GM19025 (cell line): ENCODE measurements at regions not wholly inside any gene's neighbourhood (a gene's known extent, or its start where the extent isn't known, plus 50 kb on each side); places are given as distances from the start of the nearest gene placed in this dataset.

Experiments used
- ATAC-seq: cut with Tn5 transposase; IDR thresholded peaks from one replicate; pipeline ENCODE4 v1.9.1; 2021; ENCODE audit warnings: mild to moderate bottlenecking, low read depth, moderate library complexity; ENCODE audit not compliant: unreplicated experiment

DNA sequence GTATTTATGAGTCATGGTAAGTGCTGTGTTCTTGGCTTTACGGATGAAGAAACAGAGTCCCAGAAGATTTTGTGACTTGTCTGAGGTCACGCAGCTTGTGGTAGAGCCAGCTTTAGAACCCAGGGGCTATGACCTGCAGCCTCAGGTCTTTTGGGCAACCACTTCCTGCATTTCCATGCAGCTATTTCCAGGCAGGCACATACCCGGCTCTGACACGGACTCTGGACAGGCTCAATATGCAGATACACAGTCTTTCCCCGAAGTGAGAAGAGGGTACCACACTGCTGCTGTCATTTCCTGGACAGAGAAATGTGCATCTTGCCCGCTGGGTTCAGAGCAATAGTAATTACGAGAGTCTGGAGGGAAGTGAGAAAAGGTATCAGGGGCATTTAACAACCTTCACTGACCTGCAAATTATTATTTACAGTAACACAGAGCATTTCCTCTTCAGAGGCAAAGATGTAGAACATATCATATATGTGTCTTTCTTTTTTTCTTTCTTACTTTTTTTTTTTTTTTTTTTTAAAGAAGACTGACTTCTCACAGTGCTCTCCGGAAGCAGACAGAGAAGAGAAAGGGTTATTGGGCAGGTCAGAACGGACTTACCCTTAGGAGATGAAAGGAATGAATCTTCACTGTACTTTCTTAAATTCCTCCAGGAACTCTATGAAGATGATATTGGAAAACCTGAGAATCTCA lies 185.1 kb downstream of the CLIC5 start:
- peak; percentile 96 for ATAC-seq

- no peak for ATAC-seq
These were observed 185.8 kb downstream of the CLIC5 start for GRCh38 chr6:45829873-45830272.

DNA sequence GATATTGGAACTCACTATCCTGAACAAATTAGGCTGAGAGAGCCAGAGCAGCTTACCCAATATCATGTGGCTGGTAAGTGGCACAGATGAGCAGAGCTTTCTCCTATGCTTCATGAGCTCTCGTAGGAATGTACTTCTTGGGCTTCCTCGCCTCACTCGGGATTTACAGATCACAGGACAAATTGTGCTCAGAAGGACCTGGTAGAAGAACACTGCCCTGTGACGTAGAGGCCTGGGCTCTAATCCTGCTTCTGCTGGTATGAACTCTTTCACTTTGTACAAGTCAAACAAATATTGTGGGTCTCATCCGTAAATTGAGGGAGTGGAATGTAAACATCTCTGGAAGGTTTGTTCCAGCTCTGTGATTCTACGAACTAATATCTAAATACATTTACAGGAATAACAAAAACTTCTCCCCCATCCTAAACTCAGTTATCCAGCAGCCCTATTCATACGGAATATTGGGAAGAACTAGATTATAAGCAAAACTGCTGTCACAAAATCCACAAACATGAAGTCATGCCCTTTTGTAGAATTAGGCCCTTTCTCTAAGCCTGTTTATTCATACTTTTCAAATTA lies 187.6 kb downstream of the CLIC5 start:
- no peak for ATAC-seq

DNA sequence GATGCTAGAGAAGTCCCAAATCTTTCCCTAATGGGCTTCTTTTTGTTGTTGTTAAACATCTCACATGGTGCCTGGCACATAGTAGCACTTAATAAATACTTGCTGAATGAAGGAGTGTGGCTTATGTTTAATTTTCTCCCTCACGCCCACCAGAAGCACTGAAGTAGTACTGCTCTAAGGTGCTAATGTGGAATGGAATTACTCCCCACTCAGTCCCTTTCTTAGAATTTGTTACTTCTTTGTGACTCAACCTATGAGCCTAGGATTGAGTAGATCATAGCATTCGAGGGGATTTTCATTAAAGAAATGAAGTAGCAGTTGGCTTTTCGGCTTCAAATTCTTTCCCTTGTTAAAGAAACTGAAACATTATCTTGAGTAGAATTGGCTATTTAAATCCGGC lies 192.8 kb downstream of the CLIC5 start:
- ATAC-seq: no peak

DNA sequence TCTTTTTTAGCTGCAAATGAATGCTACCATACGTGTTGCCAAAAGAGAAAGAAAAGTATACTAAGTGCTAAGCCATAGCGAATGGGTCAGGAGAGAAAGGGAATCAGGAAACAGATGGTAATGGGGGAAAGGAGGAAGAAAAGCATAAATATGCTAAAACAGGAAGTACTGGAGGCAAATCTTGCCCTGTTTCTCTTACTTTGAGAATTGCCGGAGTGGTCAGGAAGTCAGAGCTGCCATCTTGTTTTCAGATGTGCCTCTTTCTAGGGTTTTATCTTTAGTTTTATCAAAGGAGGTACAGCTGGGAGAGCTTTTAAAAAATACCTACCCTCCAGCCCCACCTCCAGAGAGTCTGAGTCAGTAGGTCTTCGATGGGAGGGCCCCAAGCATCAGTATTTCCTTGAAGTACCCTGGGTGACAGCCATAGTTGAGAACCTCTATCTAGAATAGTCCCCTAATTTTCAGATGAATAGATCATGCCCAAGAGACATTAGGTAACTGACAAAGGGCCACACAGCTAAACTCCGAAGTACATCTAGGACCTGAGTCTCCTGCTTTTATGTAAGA lies 193.3 kb downstream of the CLIC5 start:
- no peak for ATAC-seq

- no peak for ATAC-seq
These were observed 197.0 kb downstream of the CLIC5 start for GRCh38 chr6:45818655-45819054.

DNA sequence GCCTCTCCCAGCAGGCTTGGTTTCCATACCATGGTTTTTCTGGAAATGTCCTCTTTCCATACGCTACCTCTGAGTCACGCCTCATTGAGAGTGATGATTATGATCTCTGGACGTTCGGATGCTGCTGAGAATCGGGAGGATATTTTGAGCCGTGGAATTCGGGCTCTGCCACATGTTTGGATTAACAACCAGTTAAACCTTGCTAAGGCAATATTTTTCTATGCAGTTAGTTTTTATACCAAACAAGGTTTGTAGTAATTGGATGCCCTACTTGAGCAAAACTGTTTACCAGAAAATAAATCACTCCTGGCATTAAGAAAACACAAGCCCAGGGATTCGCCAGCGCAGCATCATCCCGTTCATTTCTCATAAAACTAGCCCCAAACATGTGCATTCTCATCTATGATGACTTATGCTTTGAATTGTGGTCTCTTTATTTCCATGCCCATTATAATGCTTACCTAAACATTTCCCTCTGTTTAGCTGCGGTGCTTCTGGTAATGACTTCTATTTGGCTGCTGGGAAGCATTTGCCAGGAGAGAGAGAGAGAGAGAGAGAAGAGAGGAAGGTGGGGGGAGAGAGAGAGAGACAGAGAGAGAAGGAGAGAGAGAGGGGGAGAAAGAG lies 198.9 kb downstream of the CLIC5 start:
- no peak for ATAC-seq

DNA sequence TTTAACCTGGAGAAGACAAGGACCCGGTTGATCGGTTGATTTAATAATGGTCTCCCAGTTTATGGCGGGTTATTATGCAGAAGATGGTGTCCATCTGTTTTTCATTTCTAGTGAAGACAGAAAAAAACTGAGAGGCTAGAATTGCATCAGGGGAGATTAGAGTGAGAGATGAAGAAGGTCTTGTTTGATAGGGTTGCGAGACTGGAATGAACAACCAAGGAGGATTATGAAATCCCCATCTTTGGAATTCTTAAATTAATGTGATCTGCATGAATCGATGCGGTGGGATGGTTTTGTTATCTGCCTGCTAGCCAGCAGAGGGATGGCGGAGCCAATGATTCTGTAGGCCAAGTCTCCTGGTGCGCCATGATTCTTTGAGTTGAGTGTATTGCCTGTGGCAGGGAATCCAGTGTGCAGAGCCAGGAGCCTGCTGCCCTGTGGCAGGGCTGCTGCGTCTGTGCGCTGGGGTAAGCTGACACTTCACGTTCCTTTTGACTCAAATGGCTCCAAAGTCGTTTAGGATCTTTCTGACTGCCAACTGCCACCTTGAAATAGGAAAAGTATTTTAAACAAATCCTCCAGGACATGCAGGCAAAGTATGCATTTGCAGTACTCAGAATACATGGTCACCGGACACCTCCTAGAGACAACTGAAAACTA lies 200.1 kb downstream of the CLIC5 start:
- no peak for ATAC-seq

DNA sequence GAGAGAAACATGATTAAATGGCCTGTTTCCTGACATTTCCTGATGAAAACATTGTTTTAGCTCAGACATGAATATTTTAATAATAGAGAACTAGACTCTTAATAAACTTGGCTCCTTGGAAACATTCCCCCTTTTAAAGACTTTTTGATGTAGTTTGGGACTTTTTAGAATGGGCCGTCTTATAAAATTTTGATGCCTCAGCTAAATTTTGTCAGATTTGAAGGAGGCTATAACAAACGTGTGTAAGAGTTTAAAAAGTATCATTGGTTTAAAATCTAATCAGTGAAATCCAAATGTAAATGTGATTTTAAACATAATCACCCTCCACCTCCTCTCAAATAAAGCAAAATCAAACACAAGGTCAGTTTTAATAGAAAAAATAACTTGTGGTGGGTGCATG lies 200.9 kb downstream of the CLIC5 start:
- ATAC-seq: no peak

GRCh38 chr6:45813943-45814342 lies 201.7 kb downstream of the CLIC5 start:
- no peak for ATAC-seq

- ATAC-seq: no peak
These were observed 202.7 kb downstream of the CLIC5 start for GRCh38 chr6:45812922-45813321.

- ATAC-seq: peak; percentile 49
These were observed 206.7 kb downstream of the CLIC5 start for GRCh38 chr6:45808917-45809316.

- no peak for ATAC-seq
These were observed 207.5 kb downstream of the CLIC5 start for GRCh38 chr6:45808042-45808645.

DNA sequence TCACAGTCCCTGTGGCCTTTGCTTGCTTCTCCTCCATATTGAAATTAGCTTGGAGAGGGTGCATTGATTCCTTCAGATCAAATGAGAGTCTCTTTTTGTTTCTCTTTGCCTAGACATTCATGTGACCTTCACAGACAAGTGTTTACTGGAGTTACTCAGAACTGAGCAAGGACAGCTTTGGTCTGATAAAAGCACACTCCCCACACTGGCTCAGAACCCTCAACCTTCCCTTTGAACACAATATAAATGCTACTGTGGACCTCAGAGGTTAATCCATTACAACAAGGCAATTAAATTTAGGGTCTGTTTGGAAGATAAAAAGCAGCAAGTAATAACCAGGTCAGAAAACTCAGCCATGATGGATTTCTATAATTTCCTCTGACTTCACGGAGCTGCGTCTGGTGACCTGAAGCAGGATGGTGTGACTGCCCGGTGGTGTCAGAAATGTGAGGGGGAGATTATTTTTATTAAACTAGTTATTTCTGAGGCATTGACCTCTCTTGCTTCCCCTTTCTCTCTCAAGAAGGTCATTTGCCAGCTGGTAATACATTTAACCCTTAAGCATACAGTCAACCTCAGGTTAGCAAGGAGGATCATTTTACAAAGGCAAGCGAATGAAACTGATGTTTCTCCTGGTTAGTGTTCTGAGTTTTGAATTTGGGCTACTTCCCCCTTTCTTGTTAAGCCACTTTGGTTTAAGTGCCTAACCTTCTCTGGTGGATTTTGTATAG lies 208.2 kb downstream of the CLIC5 start:
- ATAC-seq: no peak

GRCh38 chr6:45806172-45806571 lies 209.5 kb downstream of the CLIC5 start:
- ATAC-seq: no peak

DNA sequence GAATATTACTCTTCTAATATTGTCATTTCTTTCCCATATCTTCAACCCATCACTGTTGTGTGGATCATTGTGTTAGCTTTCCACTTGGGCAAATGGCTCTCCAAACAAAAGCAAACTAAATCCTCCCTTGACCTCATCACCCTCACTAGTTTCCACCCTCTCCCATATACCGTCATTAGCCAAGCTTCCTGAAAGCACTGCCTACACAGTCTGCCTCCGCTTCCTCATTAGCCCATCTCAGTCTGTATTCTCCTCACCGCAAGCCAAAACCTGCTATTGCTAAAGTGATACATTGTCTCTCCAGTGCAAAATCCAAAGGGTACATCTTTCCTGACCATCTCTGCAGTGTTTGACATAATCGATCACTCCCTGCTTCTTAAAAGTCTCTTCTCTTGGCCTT lies 212.6 kb downstream of the CLIC5 start:
- no peak for ATAC-seq

DNA sequence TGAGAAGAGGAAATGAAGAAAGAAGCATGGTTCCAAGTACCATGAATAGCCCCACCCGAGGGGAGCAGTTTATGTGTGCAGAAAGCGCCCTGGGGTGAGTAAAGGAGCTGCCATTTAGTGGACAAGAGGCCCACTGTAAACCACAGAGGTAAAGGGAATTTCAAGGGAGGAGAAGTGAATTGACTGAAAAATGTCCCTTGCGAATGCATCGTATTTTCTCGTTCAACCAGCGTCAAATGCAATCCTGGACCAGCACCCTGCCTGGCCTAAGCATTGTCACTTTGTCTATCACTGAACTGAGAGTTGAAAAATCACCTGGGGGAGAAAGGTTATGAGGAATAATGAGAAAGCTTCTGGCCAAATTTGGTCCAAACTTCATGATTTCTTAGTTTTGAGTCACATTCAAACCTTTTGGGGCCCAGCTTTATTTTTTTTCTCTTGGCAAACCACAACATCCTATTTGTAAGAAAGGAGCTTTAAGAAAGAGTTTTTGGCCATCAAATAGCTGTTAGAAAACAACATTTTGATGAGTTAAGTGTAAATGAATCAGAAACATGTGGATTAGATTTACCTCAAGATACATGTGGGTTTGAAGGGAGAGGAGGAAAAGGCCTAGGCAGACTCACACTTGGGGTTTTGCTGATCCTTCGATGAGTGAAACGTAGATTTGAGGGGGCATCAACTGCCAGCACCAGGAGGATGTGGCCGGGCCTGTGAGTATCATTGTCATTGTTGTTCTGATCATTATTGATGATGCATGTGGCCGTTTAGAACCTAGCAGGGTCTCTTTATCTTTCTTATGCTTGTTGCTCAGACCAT lies 214.0 kb downstream of the CLIC5 start:
- ATAC-seq: no peak

DNA sequence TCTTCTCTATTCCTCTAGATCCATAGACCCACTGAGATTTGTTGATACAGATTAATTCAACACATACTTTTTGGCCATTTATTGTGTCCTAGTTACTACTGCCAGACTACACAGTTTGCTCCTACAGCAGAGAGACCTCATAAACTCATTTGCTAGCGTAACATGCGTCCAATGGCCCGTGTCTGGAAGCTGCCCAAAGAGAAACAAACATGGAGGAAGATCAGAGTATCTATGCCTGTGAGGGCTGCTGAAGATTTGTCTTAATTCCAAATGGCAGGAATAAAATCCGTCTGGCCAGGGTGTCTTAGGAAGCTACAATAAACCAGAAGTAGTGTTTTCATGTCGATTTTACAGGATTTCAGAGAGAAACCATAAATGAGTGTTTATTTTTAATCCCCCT lies 214.7 kb downstream of the CLIC5 start:
- ATAC-seq: no peak

- no peak for ATAC-seq
These were observed 220.0 kb downstream of the CLIC5 start for GRCh38 chr6:45795678-45796077.
